HG03064 (cell line): ENCODE measurements at regions not wholly inside any gene's neighbourhood (a gene's known extent, or its start where the extent isn't known, plus 50 kb on each side); places are given as distances from the start of the nearest gene placed in this dataset.

Experiments
- ATAC-seq: cut with Tn5 transposase; IDR thresholded peaks from one replicate; pipeline ENCODE4 v1.9.1; 2021; ENCODE audit warnings: low read depth; ENCODE audit not compliant: unreplicated experiment

- no peak for ATAC-seq
Observed at GRCh38 chr10:128484041-128484440, 357.8 kb upstream of the MKI67 start.

GRCh38 chr10:128485701-128486235 is 359.5 kb upstream of the MKI67 start:
- no peak for ATAC-seq

- no peak for ATAC-seq
Observed at GRCh38 chr10:128487517-128487916, 361.3 kb upstream of the MKI67 start.

GRCh38 chr10:128489324-128490247 is 363.4 kb upstream of the MKI67 start:
- ATAC-seq: no peak

GRCh38 chr10:128491686-128492085 is 365.5 kb upstream of the MKI67 start:
- no peak for ATAC-seq

- ATAC-seq: no peak
Observed at GRCh38 chr10:128493811-128494210, 367.6 kb upstream of the MKI67 start.

GRCh38 chr10:128494665-128495064 is 368.4 kb upstream of the MKI67 start:
- ATAC-seq: no peak

- ATAC-seq: no peak
Observed at GRCh38 chr10:128497660-128498377, 371.6 kb upstream of the MKI67 start.

- no peak for ATAC-seq
Observed at GRCh38 chr10:128498378-128498730, 372.1 kb upstream of the MKI67 start.

GRCh38 chr10:128498746-128499145 is 372.5 kb upstream of the MKI67 start:
- no peak for ATAC-seq

GRCh38 chr10:128499486-128499885 is 373.3 kb upstream of the MKI67 start:
- ATAC-seq: no peak

GRCh38 chr10:128499956-128500355 is 373.7 kb upstream of the MKI67 start:
- no peak for ATAC-seq

GRCh38 chr10:128500642-128501041 is 374.4 kb upstream of the MKI67 start:
- no peak for ATAC-seq

GRCh38 chr10:128505346-128505745 is 379.1 kb upstream of the MKI67 start:
- ATAC-seq: no peak

- no peak for ATAC-seq
Observed at GRCh38 chr10:128506423-128506822, 380.2 kb upstream of the MKI67 start.

- ATAC-seq: no peak
Observed at GRCh38 chr10:128507066-128507465, 380.8 kb upstream of the MKI67 start.

GRCh38 chr10:128511284-128511683 is 385.1 kb upstream of the MKI67 start:
- no peak for ATAC-seq

- ATAC-seq: no peak
Observed at GRCh38 chr10:128512767-128513166, 386.5 kb upstream of the MKI67 start.

GRCh38 chr10:128514536-128514935 is 388.3 kb upstream of the MKI67 start:
- no peak for ATAC-seq

GRCh38 chr10:128516180-128516579 is 390.0 kb upstream of the MKI67 start:
- no peak for ATAC-seq

- no peak for ATAC-seq
Observed at GRCh38 chr10:128517167-128517566, 390.9 kb upstream of the MKI67 start.

- no peak for ATAC-seq
Observed at GRCh38 chr10:128518000-128518399, 391.8 kb upstream of the MKI67 start.
